ENCODE measurements at regions not wholly inside any gene's neighbourhood (a gene's known extent, or its start where the extent isn't known, plus 50 kb on each side); places are given as distances from the start of the nearest gene placed in this dataset.

GRCh38 chr5:39491210-39491609 lies 66.4 kb upstream of the DAB2 start:
- H4K20me1 ChIP-seq (ENCODE audit: insufficient read depth, low read length, poor library complexity, severe bottlenecking), result no peaks in the 10 kb centered on the region
- no peak overlapping the region for H2AFZ ChIP-seq (ENCODE audit: low read length)
- no peak overlapping the region for H3K4me2 ChIP-seq (ENCODE audit: low read depth, low read length, poor library complexity, severe bottlenecking)
- H3K9me2 ChIP-seq (replicated peaks; ENCODE audit: low read depth, low read length), result 0 out of 2 replicates have a peak, but pooled peaks cover 5% of the 10 kb centered on the region
- H3K27me3 ChIP-seq (ENCODE audit: insufficient read depth, low read length, poor library complexity, severe bottlenecking), result no peaks in the 10 kb centered on the region
- no peak overlapping the region for H3K9ac ChIP-seq (ENCODE audit: low read depth, low read length, poor library complexity, severe bottlenecking)
- H3K4me1 ChIP-seq (ENCODE audit: insufficient read depth, low read length, poor library complexity, severe bottlenecking), result no peaks in the 10 kb centered on the region
- no peaks in the 10 kb centered on the region for H3K79me2 ChIP-seq (ENCODE audit: insufficient read depth, low read length)
- TF ChIP-seq EZH2phosphoT487 (IDR thresholded peaks at IDR 0.05; ENCODE audit: borderline replicate concordance) (no peak), CTCF (conservative IDR thresholded peaks at IDR 0.05; ENCODE audit: low read length) (no peak)
- H3K9me3 ChIP-seq (ENCODE audit: insufficient read depth, low read depth, low read length), result no peaks in the 10 kb centered on the region
- no peak overlapping the region for H3K4me3 ChIP-seq (ENCODE audit: low read length, poor library complexity, severe bottlenecking)
- H3K36me3 ChIP-seq (ENCODE audit: insufficient read depth, low read length), result no peaks in the 10 kb centered on the region
- no peaks in the 10 kb centered on the region for H3F3A ChIP-seq (ENCODE audit: low read depth)

GRCh38 chr5:39489263-39489662 lies 64.5 kb upstream of the DAB2 start:
- Histone ChIP-seq H3K9me3 (ENCODE audit: insufficient read depth, low read depth, low read length) (no peaks in the 10 kb centered on the region), H3K4me3 (ENCODE audit: low read length, poor library complexity, severe bottlenecking) (no peak overlapping the region), H3K27me3 (ENCODE audit: insufficient read depth, low read length, poor library complexity, severe bottlenecking) (no peaks in the 10 kb centered on the region), H3F3A (ENCODE audit: low read depth) (no peaks in the 10 kb centered on the region), H3K4me2 (ENCODE audit: low read depth, low read length, poor library complexity, severe bottlenecking) (no peak overlapping the region), H2AFZ (ENCODE audit: low read length) (no peak overlapping the region), H4K20me1 (ENCODE audit: insufficient read depth, low read length, poor library complexity, severe bottlenecking) (no peaks in the 10 kb centered on the region), H3K4me1 (ENCODE audit: insufficient read depth, low read length, poor library complexity, severe bottlenecking) (no peaks in the 10 kb centered on the region), H3K36me3 (ENCODE audit: insufficient read depth, low read length) (no peaks in the 10 kb centered on the region), H3K9me2 (replicated peaks; ENCODE audit: low read depth, low read length) (0 out of 2 replicates have a peak, but pooled peaks cover 5% of the 10 kb centered on the region), H3K79me2 (ENCODE audit: insufficient read depth, low read length) (no peaks in the 10 kb centered on the region), H3K9ac (ENCODE audit: low read depth, low read length, poor library complexity, severe bottlenecking) (no peak overlapping the region)
- TF ChIP-seq CTCF (conservative IDR thresholded peaks at IDR 0.05; ENCODE audit: low read length) (no peak), EZH2phosphoT487 (IDR thresholded peaks at IDR 0.05; ENCODE audit: borderline replicate concordance) (no peak)

- H2AFZ ChIP-seq (ENCODE audit: low read length), result no peak overlapping the region
- H4K20me1 ChIP-seq (ENCODE audit: insufficient read depth, low read length, poor library complexity, severe bottlenecking), result no peaks in the 10 kb centered on the region
- TF ChIP-seq CTCF (conservative IDR thresholded peaks at IDR 0.05; ENCODE audit: low read length) (no peak), EZH2phosphoT487 (IDR thresholded peaks at IDR 0.05; ENCODE audit: borderline replicate concordance) (no peak)
- no peaks in the 10 kb centered on the region for H3F3A ChIP-seq (ENCODE audit: low read depth)
- no peaks in the 10 kb centered on the region for H3K9me3 ChIP-seq (ENCODE audit: insufficient read depth, low read depth, low read length)
- no peaks in the 10 kb centered on the region for H3K4me1 ChIP-seq (ENCODE audit: insufficient read depth, low read length, poor library complexity, severe bottlenecking)
- no peak overlapping the region for H3K4me3 ChIP-seq (ENCODE audit: low read length, poor library complexity, severe bottlenecking)
- no peaks in the 10 kb centered on the region for H3K36me3 ChIP-seq (ENCODE audit: insufficient read depth, low read length)
- H3K79me2 ChIP-seq (ENCODE audit: insufficient read depth, low read length), result no peaks in the 10 kb centered on the region
- H3K9me2 ChIP-seq (replicated peaks; ENCODE audit: low read depth, low read length), result no peaks in the 10 kb centered on the region
- H3K9ac ChIP-seq (ENCODE audit: low read depth, low read length, poor library complexity, severe bottlenecking), result no peak overlapping the region
- H3K27me3 ChIP-seq (ENCODE audit: insufficient read depth, low read length, poor library complexity, severe bottlenecking), result no peaks in the 10 kb centered on the region
- H3K4me2 ChIP-seq (ENCODE audit: low read depth, low read length, poor library complexity, severe bottlenecking), result no peak overlapping the region
Measured at GRCh38 chr5:39486790-39487189, 62.0 kb upstream of the DAB2 start.

Measured in Loucy (cell line).